Stimulated activated CD4-positive, alpha-beta T cell treated with anti-CD3 and anti-CD28 coated beads, Interleukin-2, amount 100 ng/mL, for 24 hours (primary cell): ENCODE measurements at regions not wholly inside any gene's neighbourhood (a gene's known extent, or its start where the extent isn't known, plus 50 kb on each side); places are given as distances from the start of the nearest gene placed in this dataset.

Experiments used
- DNase-seq, 2 donors: peaks; one replicate each; pipeline ENCODE4 v3.0.0-alpha.2; 2020

- DNase-seq = no peak
Observed at GRCh38 chr2:207465894-207466293, 63.9 kb upstream of the CREB1 start.

DNA sequence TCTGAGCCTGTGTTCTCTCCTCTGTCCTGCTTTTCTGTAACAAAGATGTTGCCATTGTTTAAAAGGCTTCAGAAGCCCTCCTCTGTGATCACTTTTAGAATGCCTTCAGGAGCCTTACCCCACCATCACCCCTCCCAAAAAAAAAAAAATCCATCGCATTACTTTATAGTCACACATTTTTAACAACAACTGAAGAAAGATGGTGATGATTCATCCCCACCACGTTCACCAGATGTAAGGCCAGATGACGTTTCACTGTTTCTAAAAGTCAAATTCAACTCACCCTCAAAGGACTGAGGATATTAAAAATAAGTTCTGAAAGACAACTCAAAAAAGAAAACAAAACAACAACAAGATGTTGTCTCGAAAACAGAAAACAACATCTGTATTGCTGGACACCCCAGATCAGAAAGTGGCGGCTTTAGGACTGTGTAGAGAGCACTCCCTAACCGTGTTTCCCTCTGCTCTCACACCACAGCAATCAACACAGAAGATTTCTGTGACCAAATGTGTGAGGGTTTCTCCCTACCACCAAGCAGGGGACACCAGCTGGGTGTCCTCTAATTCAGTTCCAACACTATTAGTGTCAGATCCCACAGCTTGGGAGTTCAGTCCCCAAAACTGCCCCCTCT, 61.9 kb upstream of the CREB1 start:
- no peak for DNase-seq

- no peak for DNase-seq
Observed at GRCh38 chr2:207468488-207468887, 61.3 kb upstream of the CREB1 start.

- DNase-seq = no peak
Observed at GRCh38 chr2:207469451-207469850, 60.3 kb upstream of the CREB1 start.

DNA sequence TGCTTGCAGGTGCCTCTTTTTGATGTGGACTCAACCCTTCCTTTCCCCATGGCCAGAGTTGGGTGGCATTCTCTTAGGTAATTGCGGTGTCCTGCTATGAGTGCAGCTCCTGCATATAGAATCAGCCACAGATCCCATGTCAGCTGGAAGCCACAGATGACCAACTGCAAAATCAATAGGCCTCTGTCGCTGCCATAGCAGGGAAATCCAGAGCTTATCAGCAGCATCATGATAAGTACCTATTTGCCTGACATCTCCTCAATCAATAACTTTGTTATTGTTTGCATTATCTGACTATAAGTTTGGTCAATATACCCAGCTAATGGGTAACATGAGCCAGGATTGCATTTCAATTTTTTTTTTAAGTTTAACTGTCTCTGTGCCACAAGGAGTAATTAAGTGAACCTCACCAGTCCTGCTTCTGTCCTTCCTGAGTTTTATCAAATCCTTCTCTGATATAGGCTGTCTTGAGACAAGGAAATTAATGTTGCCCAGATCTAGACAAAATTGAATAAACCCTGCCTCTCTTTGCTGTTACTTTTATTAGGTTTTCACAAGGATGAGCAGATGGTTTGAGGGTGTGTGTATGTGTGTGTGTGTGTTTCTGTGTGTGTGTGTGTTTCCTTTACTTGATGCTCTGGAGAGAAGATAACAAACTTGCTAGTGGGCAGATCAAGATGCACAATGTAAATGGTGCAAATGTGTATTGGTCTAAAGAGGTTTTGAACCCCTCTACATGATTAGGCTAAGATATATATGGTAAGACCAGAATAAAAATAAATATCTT, 59.6 kb upstream of the CREB1 start:
- DNase-seq = no peak

- no peak for DNase-seq
Observed at GRCh38 chr2:207471261-207471660, 58.5 kb upstream of the CREB1 start.

DNA sequence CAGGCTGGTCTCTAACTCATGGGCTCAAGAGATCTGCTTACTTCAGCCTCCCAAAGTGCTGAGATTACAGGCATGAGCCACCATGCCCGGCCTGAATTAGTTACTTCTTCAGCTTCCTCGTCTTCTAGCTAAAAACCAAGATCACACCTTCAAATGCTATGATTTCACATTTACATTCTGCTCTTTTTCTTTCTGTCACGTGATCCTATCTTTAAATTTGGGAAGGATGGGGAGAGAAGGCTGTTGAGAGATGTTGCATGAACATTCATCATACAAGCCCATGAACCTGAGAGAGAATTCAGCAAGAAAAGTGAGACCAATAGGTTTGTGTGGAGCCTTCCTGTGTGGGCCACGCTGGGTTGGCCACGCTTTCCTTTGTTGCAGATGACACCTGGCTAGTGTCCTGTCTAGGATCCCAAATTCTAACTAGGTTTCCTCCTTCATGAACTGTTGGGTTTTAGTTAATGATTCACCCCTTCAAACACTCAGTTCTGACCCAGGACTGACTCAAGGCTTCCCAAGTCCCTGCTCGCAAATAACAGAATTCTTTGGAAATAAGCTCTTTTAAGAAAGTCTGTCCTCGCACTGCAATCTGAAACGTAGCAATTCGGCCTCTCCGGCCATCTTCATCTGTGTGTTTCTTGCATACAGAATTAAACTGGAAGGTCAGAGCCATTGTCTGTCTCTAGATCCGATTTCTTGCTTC, 57.3 kb upstream of the CREB1 start:
- DNase-seq = no peak

GRCh38 chr2:207473049-207473930, 56.5 kb upstream of the CREB1 start:
- DNase-seq = peak; percentile 26 to 38

GRCh38 chr2:207473931-207474235, 55.9 kb upstream of the CREB1 start:
- no peak for DNase-seq

DNA sequence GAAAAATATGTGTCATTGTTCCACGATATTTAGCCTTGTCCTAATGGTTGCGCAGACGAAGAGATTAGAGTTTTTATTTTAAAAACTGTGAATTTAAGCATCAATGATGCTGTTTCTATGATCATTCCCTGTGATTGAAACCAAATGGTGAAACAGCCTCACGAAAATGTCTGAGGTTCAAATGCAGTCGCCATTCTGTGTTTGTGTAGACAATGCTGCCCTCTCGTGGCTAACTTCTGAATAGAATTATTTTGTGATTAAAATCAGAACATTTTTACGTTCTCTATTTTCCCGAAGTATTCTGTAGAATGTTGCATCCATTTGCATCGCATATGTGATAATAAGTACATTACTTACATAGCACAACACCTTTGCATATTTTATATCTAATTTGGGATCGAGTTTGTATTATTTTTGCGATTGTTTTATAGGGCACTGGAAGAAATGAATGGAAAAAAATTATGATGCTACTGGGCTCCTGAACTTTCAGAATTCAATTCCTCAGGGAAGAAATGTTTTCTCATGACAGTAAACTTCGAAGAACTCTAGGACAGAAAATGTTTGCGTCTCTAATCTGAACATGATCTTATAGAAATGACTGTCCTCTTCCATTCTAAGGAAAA, 54.8 kb upstream of the CREB1 start:
- peak; percentile 23 to 59 for DNase-seq

DNA sequence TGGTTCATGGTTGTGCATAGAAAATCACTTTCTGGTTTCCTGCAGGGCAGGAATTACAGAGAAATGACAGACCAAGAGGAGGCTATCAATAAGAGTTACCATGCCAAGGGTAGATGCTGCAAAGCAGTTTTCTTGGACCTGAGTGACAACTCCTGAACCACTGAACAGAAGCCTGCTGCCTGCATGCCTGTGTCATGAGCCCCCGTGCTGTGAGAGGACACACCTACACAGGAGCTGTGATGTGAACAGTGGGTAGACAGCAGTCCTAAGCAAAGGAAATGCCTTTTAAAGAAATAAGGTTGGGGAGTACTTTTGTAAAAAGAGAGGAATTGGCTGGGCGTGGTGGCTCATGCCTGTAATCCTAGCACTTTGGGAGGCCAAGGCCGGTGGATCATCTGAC, 54.2 kb upstream of the CREB1 start:
- DNase-seq = no peak

- DNase-seq = no peak
Observed at GRCh38 chr2:207477896-207478295, 51.9 kb upstream of the CREB1 start.

GRCh38 chr2:207478572-207478971, 51.2 kb upstream of the CREB1 start:
- DNase-seq = no peak

DNA sequence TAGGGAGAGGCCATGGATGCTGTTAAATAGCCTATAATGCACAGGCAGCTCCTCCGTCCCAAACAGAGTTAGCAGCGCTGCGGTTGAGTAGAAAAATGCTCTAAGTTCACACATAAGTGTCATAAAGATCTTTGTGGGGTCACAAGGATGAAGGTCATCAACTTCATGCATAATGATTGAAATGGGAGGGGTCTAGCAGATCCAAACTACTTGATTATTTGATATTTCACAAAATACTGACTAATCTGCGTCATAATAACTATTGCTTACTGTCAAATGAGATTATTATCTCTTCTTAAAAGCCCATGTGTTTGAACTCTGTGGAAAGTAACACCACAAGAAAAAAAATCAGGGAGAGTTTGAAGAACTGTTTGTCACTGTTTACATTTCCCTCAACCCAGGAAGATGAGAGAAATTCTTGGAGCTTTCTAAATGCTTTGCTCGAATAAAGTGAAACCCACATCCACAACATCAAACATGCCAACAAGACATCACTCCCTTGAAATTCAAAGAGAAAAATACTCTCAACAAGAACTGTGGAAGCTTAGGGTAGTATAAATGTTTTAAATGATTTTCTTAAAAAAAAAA, 50.5 kb upstream of the CREB1 start:
- DNase-seq = no peak
